ENCODE measurements at regions not wholly inside any gene's neighbourhood (a gene's known extent, or its start where the extent isn't known, plus 50 kb on each side); places are given as distances from the start of the nearest gene placed in this dataset.

- TF ChIP-seq, protein P1, sequence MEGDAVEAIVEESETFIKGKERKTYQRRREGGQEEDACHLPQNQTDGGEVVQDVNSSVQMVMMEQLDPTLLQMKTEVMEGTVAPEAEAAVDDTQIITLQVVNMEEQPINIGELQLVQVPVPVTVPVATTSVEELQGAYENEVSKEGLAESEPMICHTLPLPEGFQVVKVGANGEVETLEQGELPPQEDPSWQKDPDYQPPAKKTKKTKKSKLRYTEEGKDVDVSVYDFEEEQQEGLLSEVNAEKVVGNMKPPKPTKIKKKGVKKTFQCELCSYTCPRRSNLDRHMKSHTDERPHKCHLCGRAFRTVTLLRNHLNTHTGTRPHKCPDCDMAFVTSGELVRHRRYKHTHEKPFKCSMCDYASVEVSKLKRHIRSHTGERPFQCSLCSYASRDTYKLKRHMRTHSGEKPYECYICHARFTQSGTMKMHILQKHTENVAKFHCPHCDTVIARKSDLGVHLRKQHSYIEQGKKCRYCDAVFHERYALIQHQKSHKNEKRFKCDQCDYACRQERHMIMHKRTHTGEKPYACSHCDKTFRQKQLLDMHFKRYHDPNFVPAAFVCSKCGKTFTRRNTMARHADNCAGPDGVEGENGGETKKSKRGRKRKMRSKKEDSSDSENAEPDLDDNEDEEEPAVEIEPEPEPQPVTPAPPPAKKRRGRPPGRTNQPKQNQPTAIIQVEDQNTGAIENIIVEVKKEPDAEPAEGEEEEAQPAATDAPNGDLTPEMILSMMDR (IDR thresholded peaks at IDR 0.05; ENCODE audit: extremely low read depth, insufficient read depth, missing control alignments) = no peak
- no peak for DNase-seq (ENCODE audit: low spot score)
- in situ Hi-C loops (cut with MboI; ENCODE audit: low pct_unique_long_range_greater_than_20kb, low sequenced_read_pairs, unreplicated experiment) = no loop called here
Observed at GRCh38 chr13:62502588-62502987, 1086.9 kb upstream of the PCDH20 start.

DNA sequence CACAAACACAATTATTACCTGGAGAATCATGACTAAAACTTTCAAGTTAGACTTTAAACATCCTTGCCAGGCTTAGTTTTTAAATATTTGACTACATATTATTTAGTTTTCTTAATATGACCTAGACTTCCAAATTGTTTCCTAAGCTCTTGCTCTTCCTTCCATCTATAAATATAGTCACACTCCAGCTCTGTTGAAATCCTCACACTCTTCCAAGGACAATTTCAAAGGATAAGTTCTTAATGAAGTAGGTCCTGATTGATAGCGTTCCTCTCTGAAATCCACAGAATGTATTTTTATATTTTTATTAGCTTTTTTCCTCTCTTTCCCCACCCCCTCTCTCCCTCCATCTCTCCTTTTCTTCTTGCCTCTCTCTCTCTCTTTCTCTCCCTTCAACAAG, 1074.1 kb upstream of the PCDH20 start:
- no peak for DNase-seq (ENCODE audit: low spot score)
- TF ChIP-seq, protein P1 (IDR thresholded peaks at IDR 0.05; ENCODE audit: extremely low read depth, insufficient read depth, missing control alignments) = no peak
- in situ Hi-C loops (cut with MboI; ENCODE audit: low pct_unique_long_range_greater_than_20kb, low sequenced_read_pairs, unreplicated experiment) = no loop called here

DNA sequence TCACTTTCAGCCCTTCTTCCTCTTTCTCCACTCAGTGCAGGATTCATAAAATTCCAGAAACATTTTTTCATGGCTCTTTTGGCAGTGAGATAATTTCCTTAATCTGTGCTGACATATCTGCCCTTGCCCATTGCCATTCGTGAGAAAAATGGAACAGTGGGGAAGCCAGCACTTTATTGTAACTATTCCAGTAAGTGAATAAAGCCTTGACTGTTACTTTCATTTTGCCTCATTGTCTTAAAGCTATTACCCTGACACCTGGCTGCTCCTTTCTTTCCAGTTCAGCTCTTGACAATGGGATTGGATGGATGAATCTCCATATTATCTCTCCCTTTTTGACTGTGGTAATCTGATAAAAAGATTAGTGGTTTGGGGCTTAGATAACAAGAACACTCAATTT, 1068.1 kb upstream of the PCDH20 start:
- TF ChIP-seq, protein P1 (IDR thresholded peaks at IDR 0.05; ENCODE audit: extremely low read depth, insufficient read depth, missing control alignments) = no peak
- no peak for DNase-seq (ENCODE audit: low spot score)
- in situ Hi-C loops (cut with MboI; ENCODE audit: low pct_unique_long_range_greater_than_20kb, low sequenced_read_pairs, unreplicated experiment) = no loop called here

DNA sequence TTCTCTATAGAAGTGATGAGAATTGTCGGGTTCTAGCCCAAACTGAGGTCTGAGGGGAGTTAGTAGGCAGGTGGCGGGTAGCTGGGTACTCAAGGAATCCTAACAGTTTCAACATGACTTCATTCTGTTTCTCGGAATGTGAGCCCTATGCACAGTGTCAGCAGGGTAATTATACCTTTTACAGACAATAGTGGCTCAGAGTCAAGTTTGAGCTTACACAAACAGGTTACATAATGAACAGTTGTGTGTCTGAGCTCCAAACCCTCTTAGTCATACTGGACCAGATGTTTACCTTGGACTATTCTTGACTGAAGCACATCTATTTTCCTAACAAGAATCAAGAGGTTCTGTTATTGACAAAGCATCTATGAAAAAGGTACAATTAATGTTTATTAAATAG, 1066.7 kb upstream of the PCDH20 start:
- no peak for DNase-seq (ENCODE audit: low spot score)
- in situ Hi-C loops (cut with MboI; ENCODE audit: low pct_unique_long_range_greater_than_20kb, low sequenced_read_pairs, unreplicated experiment) = no loop called here

DNA sequence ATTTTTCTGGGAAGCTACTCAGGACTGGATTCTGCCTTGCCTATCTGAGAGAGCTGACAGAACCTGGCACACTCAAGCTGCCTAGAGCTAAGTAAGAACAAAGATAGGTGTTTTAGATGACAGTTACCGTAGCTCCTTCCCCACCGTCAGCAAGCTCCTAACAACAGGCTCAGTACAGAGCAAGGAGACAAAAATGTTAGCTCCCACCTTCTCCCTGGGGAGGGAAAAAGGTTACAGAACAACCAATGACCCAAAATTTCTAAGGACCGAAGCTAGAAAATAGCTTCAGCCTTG, 1058.2 kb upstream of the PCDH20 start:
- in situ Hi-C loops (cut with MboI; ENCODE audit: low pct_unique_long_range_greater_than_20kb, low sequenced_read_pairs, unreplicated experiment) = loop anchor here (25.0 kb wide), 1 partner anchor 88 kb away; no protein-coding TSS in a partner anchor
- TF ChIP-seq, protein P1 (IDR thresholded peaks at IDR 0.05; ENCODE audit: extremely low read depth, insufficient read depth, missing control alignments) = no peak
- DNase-seq (ENCODE audit: low spot score) = no peak

More for the DNA sequence above, 1066.7 kb upstream of the PCDH20 start:
- TF ChIP-seq, protein P1 (IDR thresholded peaks at IDR 0.05; ENCODE audit: extremely low read depth, insufficient read depth, missing control alignments) = no peak

GRCh38 chr13:62473190-62473943, 1057.7 kb upstream of the PCDH20 start:
- in situ Hi-C loops (cut with MboI; ENCODE audit: low pct_unique_long_range_greater_than_20kb, low sequenced_read_pairs, unreplicated experiment) = loop anchor here (25.0 kb wide), 1 partner anchor 89 kb away; no protein-coding TSS in a partner anchor
- TF ChIP-seq, protein P1 (IDR thresholded peaks at IDR 0.05; ENCODE audit: extremely low read depth, insufficient read depth, missing control alignments) = no peak

More at GRCh38 chr13:62473190-62473943, 1057.7 kb upstream of the PCDH20 start:
- DNase-seq (ENCODE audit: low spot score) = no peak

All from GM13977 (cell line).